ENCODE measurements at regions not wholly inside any gene's neighbourhood (a gene's known extent, or its start where the extent isn't known, plus 50 kb on each side); places are given as distances from the start of the nearest gene placed in this dataset.
"Not testable (repeated sequence)": the region's sequence is repeated elsewhere in the genome, so short reads cannot be mapped to it uniquely, and the experiment has no call there.

DNA sequence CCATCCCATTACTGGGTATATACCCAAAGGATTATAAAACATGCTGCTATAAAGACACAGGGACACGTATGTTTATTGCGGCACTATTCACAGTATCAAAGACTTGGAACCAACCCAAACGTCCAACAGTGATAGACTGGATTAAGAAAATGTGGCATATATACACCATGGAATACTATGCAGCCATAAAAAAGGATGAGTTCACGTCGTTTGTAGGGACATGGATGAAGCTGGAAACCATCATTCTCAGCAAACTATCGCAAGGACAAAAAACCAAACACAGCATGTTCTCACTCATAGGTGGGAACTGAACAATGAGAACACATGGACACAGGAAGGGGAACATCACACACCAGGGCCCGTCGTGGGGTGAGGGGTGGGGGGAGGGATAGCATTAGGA is 106.1 kb downstream of the CHD1L start:
- DNase-seq: not testable (repeated sequence)

GRCh38 chr1:147349533-147349932 is 107.0 kb downstream of the CHD1L start:
- Mint-ChIP-seq H3K36me3 (no peaks in the 10 kb centered on the region), H3K9me3 (no peaks in the 10 kb centered on the region), H3K4me1 (no peaks in the 10 kb centered on the region), H3K27ac (no peak overlapping the region), H3K4me3 (no peak overlapping the region), H3K27me3 (no peaks in the 10 kb centered on the region)
- CTCF ChIA-PET: no interaction called here
- no peak for DNase-seq

More for the DNA sequence above, 106.1 kb downstream of the CHD1L start:
- H3K36me3 Mint-ChIP-seq, H3K4me3 Mint-ChIP-seq, H3K27me3 Mint-ChIP-seq, H3K27ac Mint-ChIP-seq, H3K9me3 Mint-ChIP-seq, CTCF ChIA-PET, H3K4me1 Mint-ChIP-seq: not testable (repeated sequence)

DNA sequence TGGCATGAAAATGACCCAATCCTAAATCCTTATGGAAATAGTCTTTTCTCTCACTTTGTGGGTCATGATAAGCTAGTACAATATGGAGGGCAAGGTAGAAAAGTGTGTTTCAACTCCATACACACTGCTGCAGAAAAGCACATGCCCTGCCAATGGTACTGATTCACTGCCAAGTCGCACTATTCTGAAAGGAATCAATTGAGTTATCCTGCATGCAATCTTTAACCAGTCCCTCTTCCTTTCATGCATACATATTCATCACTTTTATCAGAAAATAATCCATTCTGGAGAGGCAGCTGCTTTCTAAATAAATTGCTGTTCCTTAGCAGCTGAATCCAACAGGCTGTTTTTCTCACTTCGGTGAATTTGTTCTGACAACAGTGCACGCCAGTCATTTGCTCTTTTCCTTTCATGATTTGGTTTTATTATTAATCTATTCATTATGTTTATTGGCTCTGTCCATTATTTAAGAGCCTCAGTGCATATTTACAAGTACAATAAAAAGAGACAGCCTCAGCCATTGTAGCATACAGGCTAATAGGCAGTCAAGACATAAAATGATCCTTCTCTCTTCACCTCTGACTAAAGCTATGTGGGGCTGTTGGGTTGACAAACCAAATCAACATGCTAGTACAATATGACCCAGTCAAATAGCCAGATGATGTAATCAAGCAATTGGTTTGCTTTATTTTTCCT is 108.8 kb downstream of the CHD1L start:
- no peak for DNase-seq
- Mint-ChIP-seq H3K27me3 (no peaks in the 10 kb centered on the region), H3K9me3 (no peaks in the 10 kb centered on the region), H3K36me3 (no peaks in the 10 kb centered on the region), H3K4me3 (no peak overlapping the region), H3K27ac (no peak overlapping the region), H3K4me1 (no peaks in the 10 kb centered on the region)
- CTCF ChIA-PET: no interaction called here

DNA sequence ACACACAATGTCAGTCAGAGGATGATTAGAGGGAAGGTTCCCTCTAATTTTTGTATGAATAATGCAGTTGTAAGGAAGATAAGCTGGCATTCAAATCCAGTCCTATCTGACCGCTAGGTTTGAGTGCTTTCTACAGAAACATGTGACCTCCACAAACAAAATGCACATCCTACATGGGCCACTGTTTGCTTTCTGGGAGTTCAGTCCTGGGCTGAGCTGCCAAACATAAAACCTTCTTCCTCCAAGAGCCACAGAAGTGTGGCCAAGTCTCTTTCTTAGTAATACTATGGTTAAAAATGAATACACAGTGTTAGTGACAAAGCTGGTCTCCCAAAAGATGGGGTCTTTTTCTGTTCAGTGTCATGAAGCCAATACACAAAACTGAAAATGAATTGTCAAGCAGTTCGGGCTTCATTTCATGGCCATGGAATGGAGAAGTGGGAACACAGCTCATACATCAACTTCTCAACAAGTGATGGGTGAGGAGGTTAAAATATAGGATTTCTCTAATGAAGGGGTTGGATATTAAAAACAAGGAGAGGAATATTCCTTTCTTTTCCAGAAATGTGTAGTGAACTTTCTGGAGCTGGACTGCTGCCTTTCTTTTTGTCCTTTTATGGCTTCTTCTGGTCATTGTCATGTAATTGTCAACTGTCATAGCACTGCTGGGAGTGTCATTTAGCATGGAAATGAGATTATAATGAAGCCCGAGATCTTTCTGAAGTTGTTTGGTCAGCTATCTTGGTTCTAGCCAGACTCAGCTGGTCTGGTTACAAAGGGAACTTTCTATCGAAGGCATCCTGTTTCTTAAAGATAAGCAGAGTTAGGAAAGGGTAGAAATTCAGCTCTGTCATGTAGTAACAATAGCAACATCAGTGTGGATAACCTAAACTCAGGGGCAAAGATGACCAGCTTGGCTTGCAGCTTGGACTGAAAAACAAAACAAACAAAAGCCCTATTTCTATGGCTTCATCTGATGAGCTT is 135.1 kb downstream of the CHD1L start:
- Mint-ChIP-seq H3K27me3 (peaks cover 4% of the 10 kb centered on the region), H3K36me3 (no peaks in the 10 kb centered on the region), H3K4me3 (no peak overlapping the region), H3K4me1 (no peaks in the 10 kb centered on the region), H3K27ac (no peak overlapping the region), H3K9me3 (peaks cover 1% of the 10 kb centered on the region)
- DNase-seq: no peak
- CTCF ChIA-PET: interaction anchor here (1.1 kb wide), 1 partner anchor 10 kb away, joined by 3 read pairs; no protein-coding TSS in a partner anchor

- CTCF ChIA-PET: interaction anchor here (0.8 to 1.8 kb wide), 2 partner anchors 9 to 106 kb away, joined by 3 to 10 read pairs; no protein-coding TSS in a partner anchor
- H3K27ac Mint-ChIP-seq: no peak overlapping the region
- no peaks in the 10 kb centered on the region for H3K36me3 Mint-ChIP-seq
- H3K4me1 Mint-ChIP-seq: no peaks in the 10 kb centered on the region
- H3K9me3 Mint-ChIP-seq: no peaks in the 10 kb centered on the region
- no peak overlapping the region for H3K4me3 Mint-ChIP-seq
- DNase-seq: no peak
- peaks cover 5% of the 10 kb centered on the region for H3K27me3 Mint-ChIP-seq
These were observed 137.4 kb downstream of the CHD1L start for GRCh38 chr1:147379889-147380288.

DNA sequence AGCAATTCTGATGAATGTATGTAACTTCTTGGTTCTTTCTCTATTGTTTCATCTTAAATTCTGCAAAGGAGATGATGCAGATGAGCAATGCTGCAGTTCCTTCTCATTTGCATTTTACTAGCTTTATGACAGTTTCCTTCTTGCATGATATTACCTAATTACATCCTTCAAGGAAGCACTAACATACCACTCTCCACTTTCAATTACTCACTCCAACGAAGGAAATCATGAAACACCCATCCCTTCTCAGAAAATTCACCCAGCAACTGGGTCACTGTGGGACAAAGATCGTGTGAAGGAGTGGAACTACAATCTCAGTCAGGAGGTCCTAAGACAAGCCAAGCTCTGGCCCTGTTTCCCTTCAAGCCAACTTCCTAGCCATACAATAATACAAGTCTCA is 142.3 kb downstream of the CHD1L start:
- no peaks in the 10 kb centered on the region for H3K4me1 Mint-ChIP-seq
- H3K4me3 Mint-ChIP-seq: no peak overlapping the region
- H3K9me3 Mint-ChIP-seq: no peaks in the 10 kb centered on the region
- H3K36me3 Mint-ChIP-seq: no peaks in the 10 kb centered on the region
- no peak overlapping the region for H3K27ac Mint-ChIP-seq
- H3K27me3 Mint-ChIP-seq: peaks cover 18% of the 10 kb centered on the region
- CTCF ChIA-PET: no interaction called here
- no peak for DNase-seq

- CTCF ChIA-PET: interaction anchor here (1.1 to 2.6 kb wide), 7 partner anchors 10 to 117 kb away, joined by 3 to 20 read pairs (median 4); no protein-coding TSS in a partner anchor
- no peak overlapping the region for H3K4me3 Mint-ChIP-seq
- H3K27me3 Mint-ChIP-seq: peaks cover 21% of the 10 kb centered on the region
- no peak for DNase-seq
- H3K27ac Mint-ChIP-seq: no peak overlapping the region
- H3K9me3 Mint-ChIP-seq: no peaks in the 10 kb centered on the region
- no peaks in the 10 kb centered on the region for H3K4me1 Mint-ChIP-seq
- no peaks in the 10 kb centered on the region for H3K36me3 Mint-ChIP-seq
These were observed 146.5 kb downstream of the CHD1L start for GRCh38 chr1:147388969-147389368.

- Mint-ChIP-seq H3K27me3 (peaks cover 21% of the 10 kb centered on the region), H3K4me1 (no peaks in the 10 kb centered on the region), H3K27ac (no peak overlapping the region), H3K9me3 (no peaks in the 10 kb centered on the region), H3K4me3 (no peak overlapping the region), H3K36me3 (no peaks in the 10 kb centered on the region)
- DNase-seq: no peak
- CTCF ChIA-PET: interaction anchor here (1.1 to 2.6 kb wide), 9 partner anchors 10 to 503 kb away, joined by 3 to 20 read pairs (median 4); no protein-coding TSS in a partner anchor
These were observed 147.2 kb downstream of the CHD1L start for GRCh38 chr1:147389532-147390184.

DNA sequence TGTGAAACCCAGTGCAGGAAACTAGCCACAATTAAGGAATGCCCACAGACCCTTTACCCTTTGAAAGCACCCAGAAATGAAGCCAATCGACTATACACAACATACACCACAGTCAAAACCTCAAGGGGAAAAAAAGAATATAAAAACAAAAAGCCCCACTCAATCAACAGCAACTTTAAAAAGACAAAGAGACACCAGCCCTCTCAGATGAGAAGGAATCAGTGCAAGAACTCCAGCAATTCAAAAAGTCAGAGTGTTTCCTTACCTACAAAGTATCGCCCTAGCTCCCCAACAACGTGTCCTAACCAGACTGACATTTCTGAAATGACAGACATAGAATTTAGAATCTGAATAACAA is 147.7 kb downstream of the CHD1L start:
- no peaks in the 10 kb centered on the region for H3K4me1 Mint-ChIP-seq
- CTCF ChIA-PET: interaction anchor here (0.7 to 2.6 kb wide), 10 partner anchors 11 to 1510 kb away, joined by 3 to 20 read pairs (median 4); no protein-coding TSS in a partner anchor
- no peak for DNase-seq
- H3K27me3 Mint-ChIP-seq: peaks cover 21% of the 10 kb centered on the region
- no peaks in the 10 kb centered on the region for H3K36me3 Mint-ChIP-seq
- H3K9me3 Mint-ChIP-seq: no peaks in the 10 kb centered on the region
- H3K4me3 Mint-ChIP-seq: no peak overlapping the region
- no peak overlapping the region for H3K27ac Mint-ChIP-seq

- DNase-seq: no peak
- Mint-ChIP-seq H3K36me3 (no peaks in the 10 kb centered on the region), H3K9me3 (no peaks in the 10 kb centered on the region), H3K4me3 (no peak overlapping the region), H3K4me1 (no peaks in the 10 kb centered on the region), H3K27me3 (peaks cover 21% of the 10 kb centered on the region), H3K27ac (no peak overlapping the region)
- CTCF ChIA-PET: interaction anchor here (1.4 kb wide), 1 partner anchor 502 kb away, joined by 4 read pairs; no protein-coding TSS in a partner anchor
These were observed 148.6 kb downstream of the CHD1L start for GRCh38 chr1:147391114-147391513.

DNA sequence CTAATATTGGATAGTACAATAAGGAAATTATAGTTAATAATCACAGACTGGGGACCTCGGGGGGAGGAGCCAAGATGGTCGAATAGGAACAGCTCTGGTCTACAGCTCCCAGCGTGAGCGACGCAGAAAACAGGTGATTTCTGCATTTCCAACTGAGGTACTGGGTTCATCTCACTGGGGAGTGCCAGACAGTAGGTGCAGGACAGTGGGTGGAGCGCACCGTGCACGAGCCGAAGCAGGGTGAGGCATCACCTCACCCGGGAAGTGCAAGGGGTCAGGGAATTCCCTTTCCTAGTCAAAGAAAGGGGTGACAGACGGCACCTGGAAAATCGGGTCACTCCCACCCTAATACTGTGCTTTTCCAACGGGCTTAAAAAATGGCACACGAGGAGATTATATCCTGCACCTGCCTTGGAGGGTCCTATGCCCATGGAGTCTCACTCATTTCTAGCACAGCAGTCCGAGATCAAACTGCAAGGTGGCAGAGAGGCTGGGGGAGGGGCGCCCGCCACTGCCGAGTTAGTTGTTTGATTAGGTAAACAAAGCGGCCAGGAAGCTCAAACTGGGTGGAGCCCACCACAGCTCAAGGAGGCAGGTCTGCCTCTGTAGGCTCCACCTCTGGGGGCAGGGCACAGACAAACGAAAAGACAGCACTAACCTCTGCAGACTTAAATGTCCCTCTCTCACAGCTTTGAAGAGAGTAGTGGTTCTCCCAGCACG is 138.8 kb upstream of the BCL9 start:
- CTCF ChIA-PET, DNase-seq, H3K27ac Mint-ChIP-seq, H3K4me3 Mint-ChIP-seq, H3K36me3 Mint-ChIP-seq, H3K4me1 Mint-ChIP-seq, H3K9me3 Mint-ChIP-seq: not testable (repeated sequence)
- peaks cover 14% of the 10 kb centered on the region for H3K27me3 Mint-ChIP-seq

DNA sequence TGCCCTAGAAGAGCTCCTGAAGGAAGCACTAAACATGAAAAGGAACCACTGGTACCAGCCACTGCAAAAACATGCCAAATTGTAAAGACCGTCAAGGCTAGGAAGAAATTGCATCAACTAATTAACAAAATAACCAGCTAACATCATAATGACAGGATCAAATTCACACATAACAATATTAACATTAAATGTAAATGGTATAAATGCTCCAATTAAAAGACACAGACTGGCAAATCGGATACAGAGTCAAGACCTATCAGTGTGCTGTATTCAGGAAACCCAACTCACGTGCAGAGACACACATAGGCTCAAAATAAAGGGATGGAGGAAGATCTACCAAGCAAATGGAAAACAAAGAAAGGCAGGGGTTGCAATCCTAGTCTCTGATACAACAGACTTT is 137.0 kb upstream of the BCL9 start:
- CTCF ChIA-PET, H3K27me3 Mint-ChIP-seq, H3K4me1 Mint-ChIP-seq, H3K4me3 Mint-ChIP-seq, H3K36me3 Mint-ChIP-seq, H3K27ac Mint-ChIP-seq, DNase-seq: not testable (repeated sequence)
- peaks cover 11% of the 10 kb centered on the region for H3K9me3 Mint-ChIP-seq

- H3K4me1 Mint-ChIP-seq: no peaks in the 10 kb centered on the region
- H3K4me3 Mint-ChIP-seq: no peak overlapping the region
- DNase-seq: no peak
- H3K27ac Mint-ChIP-seq: no peak overlapping the region
- CTCF ChIA-PET: no interaction called here
- peaks cover 1% of the 10 kb centered on the region for H3K9me3 Mint-ChIP-seq
- H3K36me3 Mint-ChIP-seq: no peaks in the 10 kb centered on the region
- H3K27me3 Mint-ChIP-seq: peaks cover 4% of the 10 kb centered on the region
These were observed 131.4 kb upstream of the BCL9 start for GRCh38 chr1:147409886-147410285.

Data from activated naive CD4-positive, alpha-beta T cell treated with anti-CD3 and anti-CD28 coated beads, Interleukin-2, amount 10 ng/mL, durations not matched to agents 7 days and 5 days (primary cell).